OCI-LY3 (cell line): ENCODE measurements at regions not wholly inside any gene's neighbourhood (a gene's known extent, or its start where the extent isn't known, plus 50 kb on each side); places are given as distances from the start of the nearest gene placed in this dataset.

Experiments
- H2AFZ ChIP-seq: fragments of 200-600, 300-600 bp; shearing (Covaris generic); 2 replicates; pipeline ENCODE4 v1.6.0; 2014; ENCODE audit warnings: antibody characterized with exemption, low read depth, low read length
- H3K27ac ChIP-seq: fragments of 200-600, 300-600 bp; sonication (generic); 2 replicates; pipeline ENCODE4 v1.5.1; 2014; ENCODE audit warnings: mild to moderate bottlenecking, low read length, moderate library complexity, mixed read lengths
- H3K27me3 ChIP-seq: fragments of 200-600, 300-600 bp; sonication (generic); 2 replicates; pipeline ENCODE4 v1.6.1; 2014; ENCODE audit warnings: low read depth, low read length, mixed read lengths
- H3K36me3 ChIP-seq: fragments of 200-600, 300-600 bp; sonication (generic); replicated peaks from 2 replicates; pipeline ENCODE3; 2014; ENCODE audit warnings: low read depth, low read length, mixed read lengths
- H3K4me1 ChIP-seq: fragments of 300-600, 200-600 bp; sonication (generic); 2 replicates; pipeline ENCODE4 v1.6.1; 2014; ENCODE audit warnings: low read length, mixed read lengths
- H3K4me2 ChIP-seq: fragments of 200-600, 300-600 bp; sonication (generic); 2 replicates; pipeline ENCODE4 v1.6.1; 2014; ENCODE audit warnings: low read length, mixed read lengths
- H3K4me3 ChIP-seq: fragments of 300-600, 200-600 bp; sonication (generic); 2 replicates; pipeline ENCODE4 v1.5.1; 2014; ENCODE audit warnings: antibody characterized with exemption, mild to moderate bottlenecking, low read length, moderate library complexity
- H3K79me2 ChIP-seq: fragments of 300-600, 200-600 bp; shearing (Covaris generic); 2 replicates; pipeline ENCODE4 v1.6.1; 2014; ENCODE audit warnings: mild to moderate bottlenecking, low read length, mixed read lengths
- H3K9ac ChIP-seq: fragments of 300-600, 200-600 bp; shearing (Covaris generic); 2 replicates; pipeline ENCODE4 v1.6.0; 2014; ENCODE audit warnings: mild to moderate bottlenecking, low read length, moderate library complexity
- H3K9me3 ChIP-seq: fragments of 200-600, 300-600 bp; shearing (Covaris generic); 2 replicates; pipeline ENCODE4 v1.6.1; 2014; ENCODE audit warnings: low read length, mixed read lengths; ENCODE audit not compliant: insufficient read depth
- H4K20me1 ChIP-seq: fragments of 200-600, 300-600 bp; sonication (generic); 2 replicates; pipeline ENCODE4 v1.6.1; 2016; ENCODE audit warnings: low read length, mixed read lengths; ENCODE audit not compliant: insufficient read depth
- CTCF ChIP-seq: fragments of 200-600, 300-600 bp; sonication (generic); IDR thresholded peaks from 2 replicates; pipeline ENCODE4 v1.5.1; 2014; ENCODE audit warnings: antibody characterized with exemption, low read length, low read depth
- EZH2phosphoT487 ChIP-seq: fragments of 200-600 bp; shearing (Covaris generic); IDR thresholded peaks from 2 replicates; pipeline ENCODE4 v1.6.1; 2018; ENCODE audit warnings: antibody characterized with exemption, mixed run types, low read depth

- no peak overlapping the region for H3K4me3 ChIP-seq
- no peak overlapping the region for H3K9ac ChIP-seq
- H3K79me2 ChIP-seq = no peaks in the 10 kb centered on the region
- H3K36me3 ChIP-seq = no peaks in the 10 kb centered on the region
- H3K27me3 ChIP-seq = no peaks in the 10 kb centered on the region
- TF ChIP-seq EZH2phosphoT487 (no peak), CTCF (no peak)
- no peaks in the 10 kb centered on the region for H3K9me3 ChIP-seq
- no peak overlapping the region for H3K27ac ChIP-seq
- no peaks in the 10 kb centered on the region for H3K4me1 ChIP-seq
- H2AFZ ChIP-seq = no peak overlapping the region
- H3K4me2 ChIP-seq = no peak overlapping the region
- H4K20me1 ChIP-seq = no peaks in the 10 kb centered on the region
Observed at GRCh38 chr20:12211361-12211760, 293.7 kb downstream of the BTBD3 start.

- H3K4me1 ChIP-seq = no peaks in the 10 kb centered on the region
- no peaks in the 10 kb centered on the region for H4K20me1 ChIP-seq
- H3K4me2 ChIP-seq = no peak overlapping the region
- no peak overlapping the region for H3K9ac ChIP-seq
- no peaks in the 10 kb centered on the region for H3K36me3 ChIP-seq
- H3K79me2 ChIP-seq = no peaks in the 10 kb centered on the region
- no peaks in the 10 kb centered on the region for H3K27me3 ChIP-seq
- no peak overlapping the region for H3K4me3 ChIP-seq
- no peaks in the 10 kb centered on the region for H3K9me3 ChIP-seq
- TF ChIP-seq CTCF = no peak
- TF ChIP-seq EZH2phosphoT487 = no peak
- no peak overlapping the region for H2AFZ ChIP-seq
- H3K27ac ChIP-seq = no peak overlapping the region
Observed at GRCh38 chr20:12217382-12217781, 299.7 kb downstream of the BTBD3 start.

- no peaks in the 10 kb centered on the region for H3K79me2 ChIP-seq
- H3K4me2 ChIP-seq = no peak overlapping the region
- H3K36me3 ChIP-seq = no peaks in the 10 kb centered on the region
- no peak overlapping the region for H3K9ac ChIP-seq
- TF ChIP-seq EZH2phosphoT487 = no peak
- no peak for TF ChIP-seq CTCF
- no peak overlapping the region for H3K27ac ChIP-seq
- no peaks in the 10 kb centered on the region for H4K20me1 ChIP-seq
- no peak overlapping the region for H2AFZ ChIP-seq
- H3K9me3 ChIP-seq = no peaks in the 10 kb centered on the region
- H3K4me3 ChIP-seq = no peak overlapping the region
- H3K4me1 ChIP-seq = no peaks in the 10 kb centered on the region
- H3K27me3 ChIP-seq = no peaks in the 10 kb centered on the region
Observed at GRCh38 chr20:12219798-12220197, 302.1 kb downstream of the BTBD3 start.

- Histone ChIP-seq H3K36me3 (no peaks in the 10 kb centered on the region), H3K27ac (no peak overlapping the region), H3K9me3 (no peaks in the 10 kb centered on the region), H3K79me2 (no peaks in the 10 kb centered on the region), H4K20me1 (no peaks in the 10 kb centered on the region), H3K27me3 (no peaks in the 10 kb centered on the region), H3K4me3 (no peak overlapping the region), H3K9ac (no peak overlapping the region), H3K4me1 (no peaks in the 10 kb centered on the region), H2AFZ (no peak overlapping the region), H3K4me2 (no peak overlapping the region)
- TF ChIP-seq EZH2phosphoT487 (no peak), CTCF (no peak)
Observed at GRCh38 chr20:12223057-12223456, 305.4 kb downstream of the BTBD3 start.
